ENCODE measurements at regions not wholly inside any gene's neighbourhood (a gene's known extent, or its start where the extent isn't known, plus 50 kb on each side); places are given as distances from the start of the nearest gene placed in this dataset.
A peak's percentile ranks its signal among the peaks of the same experiment; 100 is the strongest.

- FAIRE-seq (no peak), DNase-seq (peak in 1 of 5 donors; percentile 78)
- TF ChIP-seq CTCF (IDR thresholded peaks at IDR 0.05; ENCODE audit: borderline replicate concordance, extremely low read depth, insufficient read depth) = no peak
- H3K9me3 ChIP-seq (ENCODE audit: control insufficient read depth in 2 of 3, insufficient read depth in 1 of 3, low read length in 3 of 3) = no peaks in the 10 kb centered on the region
- H3K4me3 ChIP-seq (ENCODE audit: low read length in 3 of 3) = no peak overlapping the region
- H3K4me1 ChIP-seq (ENCODE audit: control insufficient read depth in 2 of 3, insufficient read depth in 2 of 3, low read depth in 1 of 3, low read length in 3 of 3) = peaks cover 0 to 19% (median 11%) of the 10 kb centered on the region in 3 donors
- H3K27me3 ChIP-seq (ENCODE audit: control insufficient read depth, insufficient read depth, low read length) = no peaks in the 10 kb centered on the region
- intact Hi-C loops (cut with DNase I) = no loop called here
- no peak overlapping the region for H3K27ac ChIP-seq (ENCODE audit: low read depth in 2 of 2, low read length in 2 of 2)
- no peak overlapping the region for H3K9ac ChIP-seq (ENCODE audit: low read length in 3 of 3)
- no peaks in the 10 kb centered on the region for H3K36me3 ChIP-seq (ENCODE audit: control insufficient read depth in 2 of 3, insufficient read depth in 3 of 3, low read length in 3 of 3)
Measured at GRCh38 chr9:134229466-134230091, 65.2 kb upstream of the RNU6ATAC start.

- no peak for TF ChIP-seq CTCF (IDR thresholded peaks at IDR 0.05; ENCODE audit: borderline replicate concordance, extremely low read depth, insufficient read depth)
- Histone ChIP-seq H3K27ac (ENCODE audit: low read depth in 2 of 2, low read length in 2 of 2) (peak overlapping the region in 1 of 2 donors; percentile 67), H3K4me1 (ENCODE audit: control insufficient read depth in 2 of 3, insufficient read depth in 2 of 3, low read depth in 1 of 3, low read length in 3 of 3) (peaks cover 0 to 19% (median 11%) of the 10 kb centered on the region in 3 donors), H3K9ac (ENCODE audit: low read length in 3 of 3) (no peak overlapping the region), H3K9me3 (ENCODE audit: control insufficient read depth in 2 of 3, insufficient read depth in 1 of 3, low read length in 3 of 3) (no peaks in the 10 kb centered on the region), H3K27me3 (ENCODE audit: control insufficient read depth, insufficient read depth, low read length) (no peaks in the 10 kb centered on the region), H3K36me3 (ENCODE audit: control insufficient read depth in 2 of 3, insufficient read depth in 3 of 3, low read length in 3 of 3) (no peaks in the 10 kb centered on the region), H3K4me3 (ENCODE audit: low read length in 3 of 3) (no peak overlapping the region)
- DNase-seq (peak in 1 of 5 donors; percentile 68), FAIRE-seq (no peak)
- intact Hi-C loops (cut with DNase I) = no loop called here
Measured at GRCh38 chr9:134230092-134230941, 66.0 kb upstream of the RNU6ATAC start.

DNA sequence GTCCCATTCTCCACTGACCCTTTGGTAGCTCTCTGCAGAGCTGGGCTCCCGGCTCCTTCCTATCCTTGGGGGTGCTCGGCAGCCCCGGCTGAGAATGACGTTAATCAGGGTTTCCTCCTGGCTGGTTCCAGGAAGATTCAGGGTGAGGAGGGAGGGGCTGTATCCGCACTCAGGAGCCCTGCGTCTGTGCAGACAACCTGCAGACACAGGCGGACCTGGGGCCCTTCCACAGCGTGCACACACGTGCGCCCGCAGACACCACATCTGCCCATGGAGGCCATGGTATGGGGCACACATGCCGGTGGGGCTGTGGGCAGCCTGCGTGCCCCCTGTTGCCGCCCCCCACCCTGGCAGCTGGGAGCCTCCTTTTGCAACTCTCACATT is 66.6 kb upstream of the RNU6ATAC start:
- Histone ChIP-seq H3K4me3 (ENCODE audit: low read length in 3 of 3) (no peak overlapping the region), H3K9ac (ENCODE audit: low read length in 3 of 3) (no peak overlapping the region), H3K36me3 (ENCODE audit: control insufficient read depth in 2 of 3, insufficient read depth in 3 of 3, low read length in 3 of 3) (no peaks in the 10 kb centered on the region), H3K4me1 (ENCODE audit: control insufficient read depth in 2 of 3, insufficient read depth in 2 of 3, low read depth in 1 of 3, low read length in 3 of 3) (peaks cover 0 to 19% (median 11%) of the 10 kb centered on the region in 3 donors), H3K27me3 (ENCODE audit: control insufficient read depth, insufficient read depth, low read length) (no peaks in the 10 kb centered on the region), H3K27ac (ENCODE audit: low read depth in 2 of 2, low read length in 2 of 2) (peak overlapping the region in 1 of 2 donors; percentile 67), H3K9me3 (ENCODE audit: control insufficient read depth in 2 of 3, insufficient read depth in 1 of 3, low read length in 3 of 3) (no peaks in the 10 kb centered on the region)
- DNase-seq = peak in 1 of 5 donors; percentile 78
- intact Hi-C loops (cut with DNase I) = no loop called here
- FAIRE-seq = no peak
- TF ChIP-seq CTCF (IDR thresholded peaks at IDR 0.05; ENCODE audit: borderline replicate concordance, extremely low read depth, insufficient read depth) = no peak
